Spleen (tissue), 11 donors: ENCODE measurements at regions not wholly inside any gene's neighbourhood (a gene's known extent, or its start where the extent isn't known, plus 50 kb on each side); places are given as distances from the start of the nearest gene placed in this dataset.

Source experiments
- DNase-seq: peaks from one replicate; pipeline ENCODE4 v3.0.0-alpha.2; 2020
- H3K27ac ChIP-seq, 8 donors: fragments of 200-600 bp; sonication (generic) in 7 of 8; 1 replicate in 4 of 8; 2 replicates in 4 of 8; pipeline versions ENCODE4 v1.5.0 to v1.8.0; 2016 to 2021; ENCODE audit warnings: inconsistent platforms in 4 of 8, mild to moderate bottlenecking in 4 of 8, moderate library complexity in 1 of 8
- H3K27me3 ChIP-seq, 7 donors: fragments of 200-600 bp; sonication (generic) in 6 of 7; replicated peaks in 1 of 7; 1 replicate in 4 of 7; 2 replicates in 3 of 7; pipeline versions ENCODE4 v1.5.0 to v1.8.0; 2016 to 2021; ENCODE audit warnings: inconsistent platforms in 3 of 7, mild to moderate bottlenecking in 1 of 7
- H3K36me3 ChIP-seq, 6 donors: fragments of 200-600 bp; sonication (generic) in 5 of 6; 1 replicate in 4 of 6; 2 replicates in 2 of 6; pipeline versions ENCODE4 v1.5.0 to v1.8.0; 2016 to 2021; ENCODE audit warnings: inconsistent platforms in 2 of 6
- H3K4me1 ChIP-seq, 6 donors: fragments of 200-600 bp; sonication (generic) in 5 of 6; 1 replicate in 3 of 6; 2 replicates in 3 of 6; pipeline versions ENCODE4 v1.5.0 to v1.8.0; 2016 to 2021; ENCODE audit warnings: inconsistent platforms in 3 of 6
- H3K4me3 ChIP-seq, 8 donors: fragments of 200-600 bp; sonication (generic) in 7 of 8; 1 replicate in 4 of 8; 2 replicates in 4 of 8; pipeline versions ENCODE4 v1.5.0 to v1.8.0; 2016 to 2021; ENCODE audit warnings: inconsistent platforms in 4 of 8, mild to moderate bottlenecking in 4 of 8, moderate library complexity in 2 of 8
- H3K9me3 ChIP-seq, 8 donors: fragments of 200-600 bp; sonication (generic) in 7 of 8; 1 replicate in 4 of 8; 2 replicates in 4 of 8; pipeline versions ENCODE4 v1.5.0 to v1.8.0; 2016 to 2021; ENCODE audit warnings: inconsistent platforms in 4 of 8
- POLR2A ChIP-seq, 3 donors: fragments of 450-650 bp; IDR thresholded peaks; one replicate each; pipeline ENCODE4 v1.5.1; 2017; ENCODE audit warnings: antibody characterized with exemption in 3 of 3, mild to moderate bottlenecking in 1 of 3
- POLR2AphosphoS5 ChIP-seq, 3 donors: sonication (generic); formaldehyde crosslinking; IDR thresholded peaks; one replicate each; pipeline ENCODE4 v1.5.1; 2017; ENCODE audit warnings: antibody characterized with exemption in 3 of 3
- WGBS, 5 donors: extraction: QIAGEN DNeasy Blood & Tissue Kit in 3 of 5; methylation state at CpG; one replicate each; pipeline versions ENCODE4 v1.1.5 to v1.1.7; 2013 to 2018; 5-methylcytosine and 5-hydroxymethylcytosine counted together
- intact Hi-C: fragments of 100-400 bp; cut with DNase I; formaldehyde crosslinking; loops from one replicate; pipeline ENCODE4 v1.15.0; 2023; ENCODE audit warnings: low total_unique reads
- TF ChIP-seq, protein P1 (sequence below), 11 experiments: fragments of 200-600 bp in 7 of 11; fragments of 450-650 bp in 4 of 11; sonication (generic) in 4 of 11; IDR thresholded peaks in 8 of 11; conservative IDR thresholded peaks in 3 of 11; 1 replicate in 7 of 11; 2 replicates in 4 of 11; pipeline versions ENCODE4 v1.4.0 to v1.8.0; 2016 to 2021; ENCODE audit warnings: antibody characterized with exemption in 11 of 11, inconsistent platforms in 4 of 11, mild to moderate bottlenecking in 1 of 11
- donor health status: healthy with polysubstance abuse.
- donor health status: DM: no; HTN: no; CAD: no; lungs with moderate emphysema.
- donor health status: DM: no; HTN: no; CAD: no.
- donor health status: Bipolar disorder and iron deficiency.
- donor health status: healthy.
- donor health status: DM: no; HTN: no; CAD: no.
- donor health status: DM: yes; HTN: yes; CAD: no.

DNA sequence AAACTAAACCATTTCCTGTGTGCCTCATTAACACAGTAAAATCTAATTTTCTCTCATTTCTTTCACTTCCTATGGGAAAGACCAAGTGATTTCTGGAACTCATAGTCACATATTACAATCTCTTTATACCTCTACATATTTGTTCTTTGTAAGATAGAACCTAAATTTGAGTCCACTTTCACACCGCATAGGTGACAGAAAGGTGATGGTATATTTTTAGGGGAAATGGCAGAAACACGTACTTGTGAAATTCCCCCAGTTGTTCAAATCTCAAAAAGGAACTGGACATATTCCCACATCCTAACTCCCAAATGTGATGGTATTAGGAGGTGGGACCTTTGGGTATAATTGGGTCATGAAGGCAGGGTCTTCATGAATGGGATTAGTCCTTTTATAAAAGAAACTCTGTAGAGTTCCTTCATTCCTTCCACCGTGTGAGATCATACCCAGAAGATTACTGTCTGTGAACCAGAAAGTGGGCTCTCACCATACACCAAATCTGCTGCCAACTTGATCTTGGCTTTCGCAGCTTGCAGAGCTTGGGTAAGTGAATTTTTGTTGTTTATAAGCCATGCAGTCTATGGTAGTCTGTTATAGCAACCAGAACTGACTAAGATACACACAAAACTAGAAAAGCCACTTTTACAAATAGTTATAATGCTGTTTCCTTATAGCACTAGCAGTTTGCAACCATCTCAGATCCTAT, 542.1 kb downstream of the DSC3 start:
- no peak overlapping the region for H3K27ac ChIP-seq
- intact Hi-C loops = no loop called here
- H3K27me3 ChIP-seq = no peaks in the 10 kb centered on the region
- no peaks in the 10 kb centered on the region for H3K36me3 ChIP-seq
- H3K9me3 ChIP-seq = no peaks in the 10 kb centered on the region
- DNase-seq = no peak
- TF ChIP-seq POLR2A (IDR thresholded peaks at IDR 0.05) (no peak), POLR2AphosphoS5 (IDR thresholded peaks at IDR 0.05) (no peak)
- TF ChIP-seq, protein P1, sequence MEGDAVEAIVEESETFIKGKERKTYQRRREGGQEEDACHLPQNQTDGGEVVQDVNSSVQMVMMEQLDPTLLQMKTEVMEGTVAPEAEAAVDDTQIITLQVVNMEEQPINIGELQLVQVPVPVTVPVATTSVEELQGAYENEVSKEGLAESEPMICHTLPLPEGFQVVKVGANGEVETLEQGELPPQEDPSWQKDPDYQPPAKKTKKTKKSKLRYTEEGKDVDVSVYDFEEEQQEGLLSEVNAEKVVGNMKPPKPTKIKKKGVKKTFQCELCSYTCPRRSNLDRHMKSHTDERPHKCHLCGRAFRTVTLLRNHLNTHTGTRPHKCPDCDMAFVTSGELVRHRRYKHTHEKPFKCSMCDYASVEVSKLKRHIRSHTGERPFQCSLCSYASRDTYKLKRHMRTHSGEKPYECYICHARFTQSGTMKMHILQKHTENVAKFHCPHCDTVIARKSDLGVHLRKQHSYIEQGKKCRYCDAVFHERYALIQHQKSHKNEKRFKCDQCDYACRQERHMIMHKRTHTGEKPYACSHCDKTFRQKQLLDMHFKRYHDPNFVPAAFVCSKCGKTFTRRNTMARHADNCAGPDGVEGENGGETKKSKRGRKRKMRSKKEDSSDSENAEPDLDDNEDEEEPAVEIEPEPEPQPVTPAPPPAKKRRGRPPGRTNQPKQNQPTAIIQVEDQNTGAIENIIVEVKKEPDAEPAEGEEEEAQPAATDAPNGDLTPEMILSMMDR (IDR thresholded peaks at IDR 0.05 in 8 of 11, conservative IDR thresholded peaks at IDR 0.05 in 3 of 11) = no peak
- H3K4me3 ChIP-seq = no peak overlapping the region
- 76 to 93% (median 86%) methylated on average over 4 of the region's 4 CpGs for whole genome bisulfite sequencing, 5 donors
- H3K4me1 ChIP-seq = no peaks in the 10 kb centered on the region

DNA sequence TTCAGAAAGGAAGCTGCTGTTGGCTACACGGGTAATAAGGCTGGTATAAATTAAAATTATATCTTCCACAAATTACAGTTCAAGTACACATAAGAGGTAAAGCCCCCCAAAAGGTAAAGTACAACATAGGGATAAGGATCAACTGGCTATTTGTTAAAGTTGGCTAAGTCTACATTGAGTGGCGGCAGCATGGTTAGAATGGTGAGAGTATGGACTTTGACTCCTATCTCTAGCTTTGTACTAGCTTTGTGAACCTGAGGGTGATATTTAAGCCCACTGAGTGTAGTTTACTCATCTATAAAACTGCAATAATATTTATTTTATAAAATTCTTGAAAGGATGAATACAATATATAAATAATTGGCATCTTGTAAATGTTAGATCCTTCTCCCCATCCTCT, 542.8 kb downstream of the DSC3 start:
- intact Hi-C loops = no loop called here

DNA sequence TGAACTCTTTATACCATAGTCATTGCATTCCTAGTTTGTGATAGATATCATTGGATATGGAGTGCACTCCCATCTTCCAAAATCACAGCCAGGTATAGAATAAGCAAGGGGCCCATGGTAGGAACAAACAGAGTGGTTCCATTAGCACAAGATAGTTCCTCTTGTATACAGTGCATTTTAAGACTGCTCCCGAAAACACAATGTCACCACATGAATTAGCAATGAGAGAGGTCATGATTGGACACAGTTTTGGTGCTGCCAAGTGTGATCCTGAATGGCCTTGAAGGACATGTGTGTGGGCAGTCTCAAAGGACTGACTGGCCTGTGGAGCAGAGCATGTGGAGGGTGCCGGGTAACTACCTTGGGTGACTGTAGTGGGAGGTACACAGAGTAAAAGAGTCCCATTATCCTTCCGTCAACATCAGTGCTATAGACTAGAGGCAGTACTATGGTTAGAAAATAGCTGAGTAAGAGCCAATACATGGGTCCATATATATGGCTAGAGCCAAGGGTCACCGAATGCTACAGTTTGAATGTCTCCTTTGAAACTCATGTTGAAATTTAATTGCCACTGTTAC, 549.9 kb downstream of the DSC3 start:
- TF ChIP-seq POLR2A (IDR thresholded peaks at IDR 0.05) = no peak
- DNase-seq = no peak
- 89 to 98% (median 93%) methylated on average over 4 of the region's 4 CpGs for WGBS, 5 donors
- intact Hi-C loops = no loop called here
- Histone ChIP-seq H3K4me3 (no peak overlapping the region), H3K4me1 (no peaks in the 10 kb centered on the region), H3K27me3 (no peaks in the 10 kb centered on the region), H3K27ac (no peak overlapping the region), H3K36me3 (no peaks in the 10 kb centered on the region), H3K9me3 (no peaks in the 10 kb centered on the region)

More for the DNA sequence above, 542.8 kb downstream of the DSC3 start:
- Histone ChIP-seq H3K4me3 (no peak overlapping the region), H3K36me3 (no peaks in the 10 kb centered on the region), H3K27me3 (no peaks in the 10 kb centered on the region), H3K4me1 (no peaks in the 10 kb centered on the region), H3K27ac (no peak overlapping the region), H3K9me3 (no peaks in the 10 kb centered on the region)
- TF ChIP-seq POLR2AphosphoS5 (IDR thresholded peaks at IDR 0.05) (no peak), POLR2A (IDR thresholded peaks at IDR 0.05) (no peak)
- TF ChIP-seq, protein P1 (IDR thresholded peaks at IDR 0.05 in 8 of 11, conservative IDR thresholded peaks at IDR 0.05 in 3 of 11) = no peak
- WGBS, 5 donors = 85 to 92% (median 89%) methylated on average over 2 of the region's 2 CpGs
- no peak for DNase-seq

DNA sequence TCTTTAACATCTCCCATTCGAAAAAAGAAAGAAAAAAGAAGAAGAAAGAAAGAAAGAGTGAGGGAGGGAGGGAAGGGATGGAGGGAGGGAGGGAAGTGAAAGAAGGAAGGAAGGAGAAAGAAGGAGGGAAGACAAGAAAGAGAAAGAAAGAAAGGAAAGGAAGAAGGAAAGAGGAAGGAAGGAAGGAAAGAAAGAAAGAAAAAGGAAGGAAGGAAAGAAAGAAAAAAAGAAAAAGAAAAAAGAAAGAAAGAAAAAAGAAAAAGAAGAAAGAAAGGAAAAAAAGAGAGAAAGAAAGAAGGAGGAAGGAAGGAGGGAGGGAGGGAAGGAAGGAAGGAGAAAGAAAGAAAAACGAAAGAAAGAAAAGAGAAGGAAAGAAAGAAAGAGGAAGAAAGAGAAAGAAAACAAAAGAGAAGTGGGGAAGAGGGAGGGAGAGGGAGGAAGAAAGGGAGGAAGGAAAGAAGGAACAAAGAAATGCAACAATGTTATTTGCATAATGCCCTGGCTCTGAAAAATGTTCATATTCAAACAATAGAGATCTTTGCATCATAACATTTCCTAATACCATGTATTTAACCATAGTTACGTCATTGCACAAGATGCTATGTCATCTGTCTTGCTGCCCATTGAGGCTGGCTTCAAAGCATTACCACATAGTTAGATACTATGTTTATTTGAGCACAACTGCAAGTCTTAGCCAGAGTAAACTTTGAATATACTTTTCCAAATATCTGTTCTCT, 550.6 kb downstream of the DSC3 start:
- Histone ChIP-seq H3K27me3 (no peaks in the 10 kb centered on the region), H3K36me3 (no peaks in the 10 kb centered on the region), H3K27ac (no peak overlapping the region), H3K4me1 (no peaks in the 10 kb centered on the region), H3K4me3 (no peak overlapping the region), H3K9me3 (no peaks in the 10 kb centered on the region)
- DNase-seq = no peak
- 70 to 89% (median 84%) methylated on average over 3 of the region's 3 CpGs for WGBS, 5 donors
- TF ChIP-seq, protein P1 (IDR thresholded peaks at IDR 0.05 in 8 of 11, conservative IDR thresholded peaks at IDR 0.05 in 3 of 11) = no peak
- intact Hi-C loops = no loop called here
